GM12875 (cell line): ENCODE measurements at regions not wholly inside any gene's neighbourhood (a gene's known extent, or its start where the extent isn't known, plus 50 kb on each side); places are given as distances from the start of the nearest gene placed in this dataset.
"Not testable (repeated sequence)": the region's sequence is repeated elsewhere in the genome, so short reads cannot be mapped to it uniquely, and the experiment has no call there.

Experiments
- H3K4me3 ChIP-seq: one replicate; pipeline ENCODE4 v1.5.1; 2011; ENCODE audit warnings: low read depth, low read length, control low read depth
- TF ChIP-seq, protein P1 (sequence below): IDR thresholded peaks from 2 replicates; pipeline ENCODE4 v1.5.1; 2011; ENCODE audit warnings: low read depth, mild to moderate bottlenecking, control low read depth, inconsistent platforms, low read length, moderate library complexity, borderline replicate concordance; ENCODE audit not compliant: insufficient read depth

DNA sequence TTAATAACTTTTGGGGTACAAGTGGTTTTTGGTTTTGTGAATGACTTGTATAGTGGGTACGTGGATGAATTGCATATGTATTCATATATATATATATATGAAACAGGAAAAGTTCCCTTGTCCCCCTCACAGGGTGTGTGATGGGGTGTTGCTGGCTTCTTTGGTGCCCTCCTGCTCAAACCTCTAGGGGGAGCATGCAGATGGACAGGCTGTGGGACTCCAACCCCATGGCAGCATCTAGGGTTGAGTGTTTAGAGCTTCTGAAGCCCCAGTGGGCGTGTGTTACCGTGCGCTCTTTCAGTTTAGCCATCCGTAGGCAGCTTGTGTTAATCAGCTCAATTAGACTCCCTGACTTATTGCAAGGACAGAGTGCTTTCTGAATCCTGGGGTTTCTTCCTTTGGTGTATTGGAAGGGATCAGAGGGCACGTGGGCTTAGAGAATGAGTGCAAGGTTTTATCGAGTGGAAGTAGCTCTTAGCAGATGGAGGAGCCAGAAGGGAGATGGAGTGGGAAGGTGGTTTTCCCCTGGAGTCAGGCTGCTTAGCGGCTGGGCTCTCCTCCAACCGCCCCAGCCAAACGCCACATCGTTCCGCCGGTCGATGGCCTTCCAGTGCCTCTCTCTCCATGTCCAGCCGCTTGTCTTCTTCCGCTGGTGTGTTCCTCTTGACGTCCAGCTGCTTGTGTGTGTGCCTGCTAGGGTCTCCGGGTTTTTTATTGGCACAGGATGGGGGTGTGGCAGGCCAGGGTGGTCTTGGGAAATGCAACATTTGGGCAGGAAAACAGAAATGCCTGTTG is 674.4 kb upstream of the LCORL start:
- TF ChIP-seq, protein P1, sequence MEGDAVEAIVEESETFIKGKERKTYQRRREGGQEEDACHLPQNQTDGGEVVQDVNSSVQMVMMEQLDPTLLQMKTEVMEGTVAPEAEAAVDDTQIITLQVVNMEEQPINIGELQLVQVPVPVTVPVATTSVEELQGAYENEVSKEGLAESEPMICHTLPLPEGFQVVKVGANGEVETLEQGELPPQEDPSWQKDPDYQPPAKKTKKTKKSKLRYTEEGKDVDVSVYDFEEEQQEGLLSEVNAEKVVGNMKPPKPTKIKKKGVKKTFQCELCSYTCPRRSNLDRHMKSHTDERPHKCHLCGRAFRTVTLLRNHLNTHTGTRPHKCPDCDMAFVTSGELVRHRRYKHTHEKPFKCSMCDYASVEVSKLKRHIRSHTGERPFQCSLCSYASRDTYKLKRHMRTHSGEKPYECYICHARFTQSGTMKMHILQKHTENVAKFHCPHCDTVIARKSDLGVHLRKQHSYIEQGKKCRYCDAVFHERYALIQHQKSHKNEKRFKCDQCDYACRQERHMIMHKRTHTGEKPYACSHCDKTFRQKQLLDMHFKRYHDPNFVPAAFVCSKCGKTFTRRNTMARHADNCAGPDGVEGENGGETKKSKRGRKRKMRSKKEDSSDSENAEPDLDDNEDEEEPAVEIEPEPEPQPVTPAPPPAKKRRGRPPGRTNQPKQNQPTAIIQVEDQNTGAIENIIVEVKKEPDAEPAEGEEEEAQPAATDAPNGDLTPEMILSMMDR = peak; percentile 9; the same call in 1 of the 2 replicates
- no peak overlapping the region for H3K4me3 ChIP-seq

DNA sequence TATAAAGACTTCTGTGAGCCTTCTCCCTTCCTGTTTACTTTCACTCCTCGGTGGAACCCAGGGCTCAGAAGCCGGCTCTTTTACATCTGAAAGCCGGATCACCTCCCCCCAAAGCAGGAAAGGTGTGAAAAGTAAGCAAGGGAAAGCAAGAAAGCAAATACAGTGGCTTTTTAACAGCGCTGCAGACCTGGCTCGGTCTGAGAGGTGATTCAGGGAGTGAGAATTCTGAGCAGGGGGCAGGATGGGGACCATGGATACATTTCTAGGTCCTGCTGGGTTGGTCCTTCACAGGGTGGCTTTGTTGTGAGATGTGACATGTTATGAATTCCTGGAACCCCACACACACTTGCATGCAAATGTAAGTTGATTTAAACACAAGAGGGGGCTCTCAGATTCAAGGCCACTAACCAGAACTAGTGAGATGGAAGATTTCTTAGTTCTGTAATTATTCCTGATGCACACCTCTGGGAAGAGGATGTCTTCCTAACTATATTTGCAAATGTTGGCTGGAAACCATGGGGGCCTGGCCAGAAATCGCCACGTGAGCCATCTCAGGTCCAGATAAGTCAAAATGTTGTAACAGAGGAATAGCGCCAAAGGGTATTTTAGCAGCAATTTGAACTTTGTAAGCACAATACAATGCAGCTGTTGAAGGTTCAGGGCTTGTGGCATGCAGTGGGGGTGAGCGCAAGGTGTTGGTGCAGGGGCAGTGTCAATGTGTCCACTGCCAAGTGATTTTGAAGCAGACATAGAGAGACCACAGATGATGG is 670.1 kb upstream of the LCORL start:
- H3K4me3 ChIP-seq = peak overlapping the region; percentile 10
- TF ChIP-seq, protein P1 = no peak

DNA sequence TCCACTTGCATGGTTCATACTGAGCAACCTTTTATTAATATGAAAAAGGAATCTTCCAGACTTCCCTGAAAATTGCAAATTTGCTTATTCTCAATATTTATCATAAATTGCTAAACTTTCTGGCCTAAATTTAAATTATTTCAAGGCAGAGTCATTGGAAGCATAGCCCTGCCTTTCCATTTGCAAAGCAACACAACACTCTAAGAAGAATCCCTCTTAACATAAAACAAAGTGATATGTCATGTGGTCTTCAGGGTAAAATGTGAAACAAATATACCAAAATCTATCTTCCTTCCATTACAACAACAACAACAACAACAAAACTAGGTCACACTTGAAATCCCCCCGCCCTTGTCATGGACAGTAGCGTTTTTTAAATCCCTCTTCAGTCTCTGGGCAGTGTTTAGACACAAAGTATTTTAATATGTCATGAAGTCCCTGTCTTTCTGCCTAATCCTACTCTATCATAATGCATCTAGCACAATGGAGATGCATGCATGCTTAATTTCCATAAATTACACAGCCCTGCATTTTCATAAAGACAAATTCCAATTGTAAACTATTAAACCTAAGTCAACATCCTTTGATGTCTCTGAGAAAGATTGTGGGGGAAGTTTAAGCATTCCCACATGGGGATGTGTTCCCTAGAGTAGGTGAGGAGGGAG is 668.9 kb upstream of the LCORL start:
- TF ChIP-seq, protein P1 = no peak
- H3K4me3 ChIP-seq = no peak overlapping the region

DNA sequence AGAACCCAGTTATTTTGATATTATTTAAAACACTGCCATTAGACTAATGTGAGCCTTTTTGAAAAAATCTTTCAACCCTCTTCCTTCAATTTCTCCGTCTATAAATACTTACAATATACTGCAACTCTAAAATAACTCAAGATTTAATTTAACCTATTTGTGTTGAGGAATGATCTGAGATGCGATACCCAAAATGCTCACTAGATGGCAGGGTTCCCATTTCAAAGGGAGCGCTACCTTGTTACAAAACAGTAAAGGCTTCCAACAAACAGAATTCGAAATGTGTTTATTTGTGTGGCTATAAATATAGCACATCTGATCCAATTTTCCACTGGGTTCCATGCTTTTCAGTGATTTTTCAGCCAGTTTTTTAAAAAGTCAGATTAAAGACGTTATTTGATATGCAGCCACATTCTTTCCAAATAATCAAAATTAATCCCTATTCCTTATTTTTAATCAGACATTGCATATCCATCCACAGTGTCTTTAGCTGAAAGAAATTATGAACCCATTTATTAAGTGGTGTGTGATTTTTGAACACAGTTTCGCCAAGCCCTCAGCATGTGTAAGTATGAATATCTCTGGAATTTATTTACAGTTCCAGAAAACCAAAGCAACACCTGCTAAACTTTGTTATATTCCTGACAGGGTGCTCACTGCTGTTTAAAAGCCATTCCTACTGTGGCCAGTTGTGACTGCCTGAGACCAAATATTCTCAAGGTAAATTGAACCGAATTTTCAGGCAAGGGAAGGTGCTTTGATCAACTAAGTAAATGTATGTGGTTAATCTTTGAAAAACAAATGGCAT is 668.0 kb upstream of the LCORL start:
- TF ChIP-seq, protein P1 = peak; percentile 52; the same call in 1 of the 2 replicates
- no peak overlapping the region for H3K4me3 ChIP-seq

DNA sequence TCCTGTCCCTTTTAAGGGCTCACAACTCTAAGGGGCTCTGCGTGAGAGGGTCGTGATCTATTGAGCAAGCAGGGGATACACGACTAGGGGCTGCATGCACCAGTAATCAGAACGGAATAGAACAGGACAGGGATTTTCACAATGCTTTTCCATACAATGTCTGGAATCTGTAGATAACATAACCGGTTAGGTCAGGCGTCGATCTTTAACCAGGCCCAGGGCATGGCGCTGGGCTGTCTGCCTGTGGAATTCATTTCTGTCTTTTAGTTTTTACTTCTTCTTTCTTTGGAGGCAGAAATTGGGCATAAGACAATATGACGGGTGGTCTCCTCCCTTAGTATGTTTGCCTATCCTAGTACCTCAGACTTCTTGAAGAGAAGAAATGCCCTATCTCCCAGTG is 666.8 kb upstream of the LCORL start:
- H3K4me3 ChIP-seq = not testable (repeated sequence)

DNA sequence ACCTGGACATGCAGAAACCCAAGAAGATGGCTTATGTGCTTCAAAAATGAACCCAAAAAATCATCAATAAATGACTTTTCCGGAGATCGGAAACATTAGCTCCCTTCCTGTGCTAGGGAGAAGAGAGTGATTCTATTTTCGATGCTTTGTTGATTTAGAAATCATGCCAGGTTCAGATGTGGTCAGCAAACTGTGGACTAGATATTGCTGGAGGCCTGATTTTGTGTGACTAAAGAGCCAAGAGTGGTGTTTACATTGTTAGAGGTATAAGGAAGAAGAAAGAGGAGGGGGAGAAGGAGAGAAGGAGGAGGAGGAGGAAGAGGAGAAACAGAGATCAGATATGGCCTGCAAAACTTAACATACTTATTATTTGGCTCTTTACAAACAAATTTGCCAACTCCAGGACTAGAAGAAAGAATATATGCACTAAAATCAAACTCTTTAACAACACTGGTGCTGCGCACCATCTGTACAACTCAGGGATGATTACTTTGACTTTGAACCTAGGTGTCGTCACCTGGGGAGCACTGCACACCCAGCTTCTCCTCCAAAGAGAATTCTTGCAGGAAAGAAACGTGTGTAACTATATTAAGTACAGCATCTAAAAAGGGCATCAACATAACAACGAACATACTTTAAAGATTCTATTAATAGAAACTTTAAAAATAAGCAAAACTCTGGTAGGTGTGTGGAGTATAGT is 664.9 kb upstream of the LCORL start:
- H3K4me3 ChIP-seq = no peak overlapping the region
- TF ChIP-seq, protein P1 = no peak
